Common myeloid progenitor, CD34-positive (primary cell): ENCODE measurements at regions not wholly inside any gene's neighbourhood (a gene's known extent, or its start where the extent isn't known, plus 50 kb on each side); places are given as distances from the start of the nearest gene placed in this dataset.

Experiments
- CTCF ChIA-PET: fragments of 350-600 bp; sonication (Branson Sonifier 250); formaldehyde crosslinking; loops from one replicate; lab custom pipeline; 2021; ENCODE audit warnings: antibody characterized with exemption; lab: Charles Lee
- POLR2A ChIA-PET: fragments of 350-600 bp; sonication (Branson Sonifier 250); formaldehyde crosslinking; loops from one replicate; lab custom pipeline; 2021; ENCODE audit warnings: antibody characterized with exemption; lab: Charles Lee
- DNase-seq, 3 donors: peaks; one replicate each; pipeline versions ENCODE4 v3.0.0 to v3.0.0-alpha.2; 2013
- H3K27ac ChIP-seq, 2 experiments: 1 replicate in 1 of 2; 2 replicates in 1 of 2; pipeline ENCODE4 v1.7.0; 2013; ENCODE audit warnings: inconsistent platforms in 2 of 2, low read length in 2 of 2, mild to moderate bottlenecking in 2 of 2, low read depth in 1 of 2, moderate library complexity in 1 of 2; ENCODE audit not compliant: severe bottlenecking in 2 of 2, insufficient read depth in 1 of 2, poor library complexity in 1 of 2
- H3K27me3 ChIP-seq, 5 experiments: replicated peaks in 2 of 5; 1 replicate in 3 of 5; 2 replicates in 2 of 5; pipeline versions ENCODE4 v1.6.1 to v1.7.0; 2013; ENCODE audit warnings: low read length in 4 of 5, mild to moderate bottlenecking in 2 of 5, moderate library complexity in 2 of 5, inconsistent platforms in 1 of 5; ENCODE audit not compliant: insufficient read depth in 5 of 5, control insufficient read depth in 4 of 5
- H3K36me3 ChIP-seq, 4 experiments: 1 replicate in 2 of 4; 2 replicates in 2 of 4; pipeline versions ENCODE4 v1.6.1 to v1.7.0; 2013; ENCODE audit warnings: low read length in 3 of 4, control low read depth in 1 of 4, mild to moderate bottlenecking in 1 of 4; ENCODE audit not compliant: control insufficient read depth in 4 of 4, insufficient read depth in 4 of 4
- H3K4me1 ChIP-seq, 4 experiments: 1 replicate in 3 of 4; 2 replicates in 1 of 4; pipeline versions ENCODE4 v1.6.1 to v1.7.1; 2013; ENCODE audit warnings: low read length in 3 of 4, mild to moderate bottlenecking in 3 of 4, control low read depth in 1 of 4, inconsistent platforms in 1 of 4, moderate library complexity in 1 of 4; ENCODE audit not compliant: control insufficient read depth in 4 of 4, insufficient read depth in 4 of 4; ENCODE audit errors: control extremely low read depth in 1 of 4
- H3K4me3 ChIP-seq, 7 experiments: 1 replicate in 4 of 7; 2 replicates in 3 of 7; pipeline versions ENCODE4 v1.5.1 to v1.7.0; 2013; ENCODE audit warnings: mild to moderate bottlenecking in 7 of 7, low read length in 6 of 7, moderate library complexity in 6 of 7, inconsistent platforms in 2 of 7, low read depth in 2 of 7, control low read depth in 1 of 7; ENCODE audit not compliant: insufficient read depth in 4 of 7, control insufficient read depth in 1 of 7; ENCODE audit errors: extremely low read depth in 1 of 7
- H3K9me3 ChIP-seq, 5 experiments: 1 replicate in 4 of 5; 2 replicates in 1 of 5; pipeline versions ENCODE4 v1.6.1 to v1.7.1; 2013; ENCODE audit warnings: low read length in 4 of 5, mild to moderate bottlenecking in 2 of 5, inconsistent platforms in 1 of 5, low read depth in 1 of 5, moderate library complexity in 1 of 5; ENCODE audit not compliant: control insufficient read depth in 4 of 5, insufficient read depth in 2 of 5; ENCODE audit errors: control extremely low read depth in 1 of 5
- WGBS: methylation state at CpG from one replicate; pipeline ENCODE4 v1.1.5; 2013; ENCODE audit not compliant: insufficient coverage; 5-methylcytosine and 5-hydroxymethylcytosine counted together

DNA sequence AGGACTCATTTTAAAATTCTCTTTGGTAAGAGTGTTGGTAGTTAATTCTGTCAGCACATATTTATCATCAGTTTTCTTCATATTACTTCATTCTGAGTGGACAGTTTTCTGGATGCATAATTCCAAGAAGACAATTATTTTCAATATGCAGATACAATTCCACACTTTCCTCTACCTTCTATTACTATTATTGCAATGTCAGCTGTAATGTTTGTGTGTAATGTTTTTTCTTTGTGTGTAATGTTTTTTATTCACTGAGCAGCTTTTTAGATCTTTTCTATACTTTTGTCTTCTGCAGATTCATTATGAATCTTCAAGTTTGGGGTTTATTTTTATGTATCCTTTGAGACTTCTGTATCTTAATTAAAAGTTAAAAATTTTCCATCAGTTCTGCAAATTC is 264.0 kb upstream of the VRK2 start:
- Histone ChIP-seq H3K27ac (no peak overlapping the region), H3K36me3 (no peaks in the 10 kb centered on the region), H3K4me1 (no peaks in the 10 kb centered on the region), H3K27me3 (no peaks in the 10 kb centered on the region), H3K9me3 (no peaks in the 10 kb centered on the region), H3K4me3 (no peak overlapping the region)
- POLR2A ChIA-PET, result no interaction called here
- CTCF ChIA-PET, result no interaction called here
- no peak for DNase-seq

DNA sequence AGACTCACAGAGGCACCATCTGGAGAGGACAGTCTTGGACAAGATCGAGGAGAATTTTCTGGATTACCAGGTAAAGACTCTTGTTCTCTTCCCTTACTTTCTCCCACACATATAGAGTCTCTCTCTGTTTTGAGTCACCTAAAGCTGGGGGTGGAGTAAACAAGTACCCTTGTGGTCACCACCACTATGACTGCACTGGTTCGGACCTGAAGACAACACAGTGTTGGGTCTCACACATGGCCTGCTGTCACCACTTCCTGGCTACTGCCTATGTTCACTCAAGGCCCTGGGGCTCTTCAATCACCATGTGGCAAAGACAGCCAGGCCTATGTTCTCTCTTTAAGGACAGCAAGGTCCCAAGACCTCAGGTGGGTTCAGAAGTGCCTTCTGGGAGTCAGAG is 253.3 kb upstream of the VRK2 start:
- no peak overlapping the region for H3K4me3 ChIP-seq
- WGBS, result 100% methylated on average over 1 of the region's 2 CpGs
- ChIA-PET CTCF (no interaction called here), POLR2A (no interaction called here)
- H3K27me3 ChIP-seq, result no peaks in the 10 kb centered on the region
- no peak overlapping the region for H3K27ac ChIP-seq
- no peak for DNase-seq
- H3K36me3 ChIP-seq, result no peaks in the 10 kb centered on the region
- no peaks in the 10 kb centered on the region for H3K4me1 ChIP-seq
- H3K9me3 ChIP-seq, result peaks cover 0 to 3% (median 0%) of the 10 kb centered on the region in 5 experiments

DNA sequence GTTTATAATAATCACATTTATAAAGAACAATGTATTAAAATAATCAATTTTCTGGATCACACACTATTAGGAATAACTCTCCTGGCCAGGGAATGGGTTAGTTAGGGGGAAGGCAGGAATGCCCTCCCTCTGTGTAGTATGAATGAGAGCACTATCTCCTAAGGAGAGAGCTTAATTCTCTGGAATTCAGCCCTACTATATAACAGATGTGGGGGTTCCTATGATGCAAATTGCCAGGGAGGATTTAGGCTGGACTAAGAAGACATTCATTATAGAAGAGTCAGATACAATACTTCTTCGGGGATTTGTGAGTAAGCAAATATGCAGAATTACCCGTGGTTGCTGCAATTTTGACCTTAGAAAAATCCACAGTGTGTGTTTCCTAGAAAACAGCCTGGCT is 250.1 kb upstream of the VRK2 start:
- no peak for DNase-seq
- POLR2A ChIA-PET, result no interaction called here

GRCh38 chr2:57798346-57798745 is 248.3 kb upstream of the VRK2 start:
- CTCF ChIA-PET, result no interaction called here
- Histone ChIP-seq H3K36me3 (no peaks in the 10 kb centered on the region), H3K27ac (no peak overlapping the region), H3K27me3 (no peaks in the 10 kb centered on the region), H3K4me1 (no peaks in the 10 kb centered on the region), H3K4me3 (no peak overlapping the region), H3K9me3 (peaks cover 0 to 11% (median 6%) of the 10 kb centered on the region in 5 experiments)
- POLR2A ChIA-PET, result no interaction called here
- DNase-seq, result no peak

More for the DNA sequence above, 250.1 kb upstream of the VRK2 start:
- Histone ChIP-seq H3K9me3 (peaks cover 0 to 11% (median 6%) of the 10 kb centered on the region in 5 experiments), H3K27ac (no peak overlapping the region), H3K27me3 (no peaks in the 10 kb centered on the region), H3K4me1 (no peaks in the 10 kb centered on the region), H3K36me3 (no peaks in the 10 kb centered on the region), H3K4me3 (no peak overlapping the region)
- 67% methylated on average over 2 of the region's 2 CpGs for WGBS
- CTCF ChIA-PET, result interaction anchor here (0.6 kb wide), 1 partner anchor 1142 kb away, joined by 3 read pairs; no protein-coding TSS in a partner anchor

DNA sequence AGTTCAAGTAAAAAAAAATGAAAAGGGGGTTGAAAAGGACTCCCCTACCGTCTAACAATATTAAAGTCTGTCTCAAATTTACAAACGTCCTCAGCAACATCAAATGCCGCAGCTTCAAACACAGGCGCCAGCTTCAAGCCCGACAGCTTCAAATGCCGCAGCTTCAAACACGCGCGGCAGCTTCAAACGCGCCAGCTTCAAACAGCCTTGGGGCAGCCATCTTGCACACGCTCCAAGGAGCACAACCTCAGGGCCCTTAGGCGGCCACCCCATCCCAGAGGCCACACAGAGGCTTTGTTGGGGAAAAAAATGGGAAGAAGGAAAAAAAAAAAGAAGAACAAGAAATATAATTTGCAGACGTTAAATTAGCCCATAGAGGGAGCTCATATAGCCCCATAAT is 244.4 kb upstream of the VRK2 start:
- Histone ChIP-seq H3K27ac (no peak overlapping the region), H3K36me3 (no peaks in the 10 kb centered on the region), H3K4me1 (no peaks in the 10 kb centered on the region), H3K27me3 (no peaks in the 10 kb centered on the region), H3K4me3 (no peak overlapping the region), H3K9me3 (peaks cover 0 to 11% (median 6%) of the 10 kb centered on the region in 5 experiments)
- POLR2A ChIA-PET, result no interaction called here
- WGBS, result 99% methylated on average over 12 of the region's 14 CpGs
- CTCF ChIA-PET, result interaction anchor here (0.6 kb wide), 1 partner anchor 207 kb away, joined by 5 read pairs; no protein-coding TSS in a partner anchor
- DNase-seq, result no peak

DNA sequence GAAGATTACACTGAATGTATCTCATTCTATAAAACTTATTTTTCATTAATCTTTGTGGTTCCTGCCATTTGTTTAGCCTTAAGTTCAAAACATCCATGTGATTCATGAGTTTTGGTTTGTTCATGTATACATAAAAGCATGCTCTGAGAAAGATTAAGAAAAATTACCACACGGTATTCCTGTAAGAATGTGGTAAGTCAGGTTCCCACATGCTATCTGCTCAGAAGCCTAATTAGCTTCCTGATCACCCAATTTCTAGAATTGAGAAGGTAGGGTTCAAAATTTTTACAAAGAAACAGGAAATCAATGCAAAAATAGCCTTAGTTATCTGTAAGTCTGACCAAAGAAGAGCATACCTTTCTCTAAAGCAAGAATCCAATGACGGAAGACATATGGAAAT is 241.6 kb upstream of the VRK2 start:
- H3K4me3 ChIP-seq, result no peak overlapping the region
- no peaks in the 10 kb centered on the region for H3K36me3 ChIP-seq
- H3K4me1 ChIP-seq, result no peaks in the 10 kb centered on the region
- no peaks in the 10 kb centered on the region for H3K27me3 ChIP-seq
- ChIA-PET POLR2A (no interaction called here), CTCF (no interaction called here)
- no peak overlapping the region for H3K27ac ChIP-seq
- DNase-seq, result no peak
- 86% methylated on average over 1 of the region's 2 CpGs for WGBS
- no peaks in the 10 kb centered on the region for H3K9me3 ChIP-seq

DNA sequence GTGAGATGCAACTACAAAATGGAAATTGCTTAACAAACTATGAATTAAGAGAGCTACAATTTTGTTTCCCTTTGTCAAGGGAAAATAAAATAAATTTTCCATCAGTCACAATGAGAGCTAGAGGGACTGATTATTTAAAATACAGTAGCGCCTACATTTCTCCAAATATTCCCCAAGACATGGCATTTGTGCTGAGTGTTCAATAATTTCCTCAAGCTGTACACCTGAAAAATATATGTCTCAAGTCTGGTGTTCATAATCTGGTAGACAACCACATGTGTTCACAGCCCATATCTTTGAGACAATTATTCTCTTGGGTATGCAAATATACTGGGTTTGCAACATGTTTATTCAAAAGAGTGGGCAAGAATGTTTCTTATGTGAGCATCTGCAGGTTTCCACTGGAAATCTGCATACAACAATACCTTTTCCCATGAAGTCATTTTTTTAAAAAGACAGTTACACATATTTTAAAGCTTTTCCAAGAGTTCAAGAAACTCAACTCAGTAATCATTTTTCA is 240.1 kb upstream of the VRK2 start:
- no peak overlapping the region for H3K4me3 ChIP-seq
- no peak overlapping the region for H3K27ac ChIP-seq
- H3K36me3 ChIP-seq, result no peaks in the 10 kb centered on the region
- POLR2A ChIA-PET, result no interaction called here
- DNase-seq, result no peak
- 89% methylated on average over 1 of the region's 1 CpG for WGBS
- CTCF ChIA-PET, result no interaction called here
- no peaks in the 10 kb centered on the region for H3K27me3 ChIP-seq
- H3K4me1 ChIP-seq, result no peaks in the 10 kb centered on the region
- H3K9me3 ChIP-seq, result no peaks in the 10 kb centered on the region
